CD1c-positive myeloid dendritic cell (primary cell): ENCODE measurements at regions not wholly inside any gene's neighbourhood (a gene's known extent, or its start where the extent isn't known, plus 50 kb on each side); places are given as distances from the start of the nearest gene placed in this dataset.

Experiments
- DNase-seq: peaks from one replicate; pipeline ENCODE4 v3.0.0-alpha.2; 2016; ENCODE audit errors: extremely low spot score

- DNase-seq = no peak
Observed at GRCh38 chr10:31644931-31645633, 283.5 kb downstream of the ARHGAP12 start.

DNA sequence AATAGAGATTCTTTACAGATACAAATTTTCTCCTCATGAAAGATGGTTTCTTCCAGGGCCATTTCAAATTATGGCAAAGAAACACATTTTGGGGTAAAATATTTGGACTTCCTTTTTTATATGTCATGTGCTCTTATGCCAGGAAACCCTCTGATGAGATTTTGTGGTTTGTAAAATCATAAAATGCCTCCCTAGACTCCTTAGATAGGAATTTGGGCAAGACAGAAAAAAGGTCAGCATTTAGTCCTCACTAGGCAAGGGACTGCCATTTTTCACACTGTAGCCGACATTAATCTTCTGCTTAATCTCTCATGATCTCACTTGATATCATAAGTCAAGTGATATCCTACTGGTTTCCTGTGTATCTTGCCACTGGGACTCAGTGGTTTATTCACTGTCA is 286.4 kb downstream of the ARHGAP12 start:
- DNase-seq = no peak

DNA sequence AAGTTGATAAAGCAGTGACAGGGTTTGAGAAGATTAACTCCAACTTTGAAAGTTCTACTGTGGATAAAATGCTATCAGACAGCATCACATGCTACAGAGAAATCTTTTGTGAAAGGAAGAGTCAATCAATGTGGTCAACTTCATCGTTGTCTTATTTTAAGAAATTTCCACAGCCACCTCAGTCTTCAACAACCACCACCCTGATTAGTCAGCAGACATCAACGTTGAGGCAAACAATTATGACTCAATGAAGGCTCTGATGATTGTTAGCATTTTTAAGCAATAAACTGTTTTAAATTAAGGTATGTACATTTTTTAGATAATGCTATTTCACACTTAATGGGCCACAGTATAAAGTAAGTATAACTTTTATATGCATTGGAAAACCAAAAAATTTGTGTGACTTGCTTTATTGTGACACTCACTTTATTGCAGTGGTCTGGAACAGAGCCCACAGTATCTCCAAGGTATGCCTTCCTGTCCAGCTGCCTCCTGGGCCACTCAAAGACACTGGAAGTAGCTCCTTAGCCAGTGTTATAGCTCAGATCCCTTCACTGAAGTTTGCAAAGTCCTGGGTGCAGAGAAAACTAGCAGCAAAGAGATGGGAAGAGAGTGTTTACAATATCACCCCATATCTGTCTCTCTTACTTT is 293.1 kb downstream of the ARHGAP12 start:
- DNase-seq = no peak

DNA sequence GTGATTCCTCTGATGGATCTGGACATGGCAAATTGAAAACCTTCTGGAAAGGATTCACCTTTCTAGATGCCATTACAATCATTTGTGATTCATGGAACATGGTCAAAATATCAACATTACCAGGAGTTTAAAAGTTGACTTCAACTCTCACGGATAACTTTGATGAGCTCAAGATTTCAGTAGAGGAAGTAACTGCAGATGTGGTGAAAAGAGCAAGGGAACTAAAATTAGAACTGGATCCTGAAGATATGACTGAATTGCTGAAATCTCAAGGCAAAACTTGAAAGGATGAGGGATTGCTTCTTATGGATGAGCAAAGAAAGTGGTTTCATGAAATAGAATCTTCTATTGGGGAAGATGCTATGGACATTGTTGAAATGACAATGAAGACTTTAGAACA is 293.6 kb downstream of the ARHGAP12 start:
- DNase-seq = peak; percentile 6

GRCh38 chr10:31630861-31631567 is 297.6 kb downstream of the ARHGAP12 start:
- DNase-seq = no peak

DNA sequence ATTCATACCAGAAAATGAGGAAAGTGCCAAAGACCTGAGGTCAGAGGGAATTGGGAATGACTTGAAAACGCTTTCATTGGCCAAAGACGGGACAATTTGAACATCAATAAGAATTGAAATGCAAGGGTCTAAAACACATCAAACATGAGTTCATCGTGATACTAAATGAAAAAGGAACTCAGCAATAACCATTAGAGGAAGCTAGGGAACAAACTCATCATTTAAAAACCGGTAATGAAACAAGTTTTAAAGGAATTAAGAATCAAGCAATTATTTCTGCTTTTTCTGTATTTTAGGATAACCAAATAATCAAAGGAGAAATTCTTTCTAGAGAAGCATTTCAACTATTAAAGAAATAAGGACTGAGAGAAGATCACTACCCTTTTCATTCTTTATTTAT is 303.1 kb downstream of the ARHGAP12 start:
- DNase-seq = peak; percentile 79

- DNase-seq = peak; percentile 61
Observed at GRCh38 chr10:31624611-31625010, 304.0 kb downstream of the ARHGAP12 start.

GRCh38 chr10:31623947-31624346 is 304.7 kb downstream of the ARHGAP12 start:
- no peak for DNase-seq

DNA sequence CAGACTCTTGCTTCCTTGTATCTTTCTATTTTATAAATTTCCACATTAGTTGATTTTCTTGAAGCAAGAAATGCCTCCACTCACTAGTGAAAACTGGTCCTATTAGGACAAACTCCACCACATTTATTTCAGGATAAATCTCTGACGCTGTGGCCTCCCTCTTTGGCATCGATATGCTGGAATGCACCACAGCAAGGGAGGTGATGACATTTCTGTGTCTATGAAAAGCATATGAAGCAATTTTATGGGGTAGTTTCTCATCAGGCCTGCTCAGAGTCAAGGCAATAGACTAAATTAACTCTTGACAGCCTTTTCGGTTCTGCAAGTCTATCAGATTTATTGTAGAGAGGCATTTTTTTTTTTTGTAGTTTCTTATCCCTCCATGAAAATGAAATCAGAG is 304.4 kb downstream of the ZEB1 start:
- no peak for DNase-seq

GRCh38 chr10:31622978-31623377 is 304.0 kb downstream of the ZEB1 start:
- DNase-seq = no peak

- no peak for DNase-seq
Observed at GRCh38 chr10:31621733-31622132, 302.7 kb downstream of the ZEB1 start.

DNA sequence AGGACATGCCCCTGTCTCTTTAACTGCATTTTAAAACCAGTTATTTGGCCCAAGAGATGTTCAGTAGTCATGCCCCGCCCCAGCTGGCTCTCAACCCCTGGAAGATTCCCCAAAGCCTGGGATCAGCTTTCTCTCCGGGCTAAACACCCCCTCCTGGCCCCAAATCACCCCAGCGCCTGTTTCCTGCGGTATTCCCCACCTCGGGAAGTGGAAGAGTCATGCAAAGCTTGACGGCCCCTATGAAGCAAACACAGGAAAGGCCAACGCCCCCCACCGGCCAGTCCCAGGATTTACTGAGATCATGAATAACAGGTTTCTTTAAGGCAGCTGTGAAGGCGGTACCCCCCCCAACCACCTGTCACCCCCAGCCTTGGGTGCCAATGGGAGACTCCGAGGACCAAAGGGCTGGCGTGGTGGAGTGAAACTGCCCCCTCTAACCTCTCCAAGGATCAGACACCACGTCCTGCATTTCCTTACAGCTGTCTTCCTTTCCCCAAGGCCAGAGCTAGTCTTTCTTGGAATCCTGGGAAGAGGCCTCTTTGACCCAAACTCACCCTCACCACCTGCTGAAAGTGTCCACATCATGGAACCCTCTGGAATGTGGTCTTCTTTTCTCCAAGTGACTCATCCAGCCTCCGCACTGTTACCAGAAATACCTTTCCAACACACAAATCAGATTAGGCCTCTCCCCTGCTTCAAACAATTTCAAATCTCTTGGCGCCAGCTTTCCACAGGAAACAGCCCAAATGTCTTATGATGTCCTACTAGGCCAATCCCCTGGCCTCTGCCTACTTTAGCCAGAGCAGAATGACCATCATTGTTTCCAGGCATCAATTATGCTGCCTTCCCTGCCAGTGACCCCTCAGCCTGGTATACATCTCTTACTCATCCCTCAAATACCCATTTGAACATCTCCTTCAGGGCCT is 301.5 kb downstream of the ZEB1 start:
- no peak for DNase-seq

DNA sequence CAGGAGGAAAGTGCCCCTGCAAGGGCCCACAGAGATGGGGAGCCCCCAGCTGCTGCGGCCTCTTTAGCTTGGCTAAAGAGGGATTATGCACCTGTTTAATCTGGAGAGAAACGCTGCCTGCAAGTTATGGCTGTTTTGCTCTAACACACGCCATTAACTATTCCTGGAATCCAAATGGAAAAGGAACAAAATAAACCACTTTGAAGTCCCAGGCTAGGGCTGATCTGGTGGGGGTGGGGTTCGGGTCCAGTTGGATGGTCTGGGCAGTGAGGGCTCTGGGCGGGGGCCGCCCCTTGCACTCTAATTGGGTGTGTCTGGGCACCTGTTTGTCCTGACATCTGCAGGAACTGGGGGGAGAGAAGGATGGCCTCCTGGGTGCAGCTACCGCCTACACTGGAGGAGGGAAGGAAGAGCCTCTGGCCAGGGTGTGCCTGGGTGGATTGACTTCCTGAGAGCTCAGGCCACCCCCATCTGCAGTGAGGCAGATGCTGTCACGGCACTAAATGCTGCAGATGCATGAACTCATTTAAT is 300.6 kb downstream of the ZEB1 start:
- DNase-seq = peak; percentile 51

DNA sequence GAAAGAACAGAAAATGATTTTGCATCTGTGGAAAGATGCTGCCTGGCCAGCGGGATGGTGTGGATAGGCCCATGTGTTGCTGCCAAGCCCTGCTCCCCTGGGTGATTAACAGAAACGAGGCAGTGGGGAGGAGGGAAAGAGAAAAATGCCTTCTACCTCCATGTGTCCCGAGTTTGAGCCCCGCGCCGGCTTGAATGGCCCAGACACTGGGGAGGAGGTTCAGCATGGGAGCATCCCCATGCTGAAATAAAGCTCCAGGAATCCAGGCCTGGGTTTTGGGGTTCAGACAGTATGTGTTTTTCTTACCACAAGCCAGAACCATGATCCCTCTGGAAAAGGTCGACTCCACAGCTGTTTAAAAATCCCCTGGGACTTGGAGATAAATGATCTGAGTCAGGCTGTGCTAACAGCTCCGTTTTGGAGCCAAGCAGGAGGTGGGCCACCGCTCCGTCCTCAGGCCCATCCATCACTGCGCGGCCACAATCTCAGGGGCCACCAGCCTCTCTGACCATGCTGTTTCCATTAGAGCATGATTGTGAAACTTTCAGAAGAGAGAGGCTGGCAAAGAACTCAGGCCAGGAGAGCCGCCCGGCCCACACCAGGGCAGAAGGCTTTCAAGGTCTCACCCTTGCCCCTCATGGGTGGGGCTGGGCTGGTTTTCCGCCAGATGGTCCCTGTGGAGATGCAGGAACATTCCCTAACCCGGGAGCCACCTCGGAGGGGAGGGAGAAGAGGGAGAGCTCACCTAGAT is 299.7 kb downstream of the ZEB1 start:
- DNase-seq = no peak

GRCh38 chr10:31617757-31618156 is 298.7 kb downstream of the ZEB1 start:
- peak; percentile 64 for DNase-seq

DNA sequence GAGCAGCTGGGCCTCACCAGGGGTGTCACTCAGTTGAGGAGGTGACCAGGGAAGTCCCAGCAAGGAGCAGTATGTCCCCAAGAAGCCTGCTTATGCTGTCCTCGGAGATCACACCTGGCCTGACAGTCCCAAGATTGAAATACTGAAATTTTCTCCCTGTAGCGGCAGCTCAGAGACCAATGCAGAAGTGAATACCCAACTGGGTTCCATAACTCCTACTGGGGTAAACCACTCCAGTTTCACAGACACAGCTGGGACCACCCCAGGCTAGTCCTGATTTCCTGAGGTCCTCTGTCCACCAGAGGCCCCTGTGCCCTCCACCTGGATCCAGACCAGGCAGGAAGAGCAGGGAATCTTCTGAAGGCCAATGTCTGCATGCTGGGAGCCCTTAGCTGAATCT is 298.1 kb downstream of the ZEB1 start:
- no peak for DNase-seq

DNA sequence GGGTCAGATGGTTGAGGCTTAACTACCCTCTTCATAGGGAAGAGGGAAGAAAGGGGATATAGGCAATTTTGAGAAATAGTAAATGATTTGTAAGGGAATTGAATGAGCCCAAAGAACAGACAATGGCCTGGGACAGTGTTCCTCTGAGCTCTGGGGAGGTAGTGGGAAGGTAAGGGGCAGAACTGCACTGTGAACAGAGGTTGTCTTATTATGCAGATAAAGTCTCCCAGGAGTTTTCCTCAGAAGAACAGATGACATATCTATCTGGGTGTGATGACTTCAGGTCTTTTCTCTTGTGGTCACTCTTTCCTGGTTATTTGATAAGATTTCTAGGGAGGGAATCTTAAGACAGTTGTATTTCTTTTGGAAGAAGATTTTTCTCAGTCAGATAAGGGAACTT is 296.1 kb downstream of the ZEB1 start:
- no peak for DNase-seq

DNA sequence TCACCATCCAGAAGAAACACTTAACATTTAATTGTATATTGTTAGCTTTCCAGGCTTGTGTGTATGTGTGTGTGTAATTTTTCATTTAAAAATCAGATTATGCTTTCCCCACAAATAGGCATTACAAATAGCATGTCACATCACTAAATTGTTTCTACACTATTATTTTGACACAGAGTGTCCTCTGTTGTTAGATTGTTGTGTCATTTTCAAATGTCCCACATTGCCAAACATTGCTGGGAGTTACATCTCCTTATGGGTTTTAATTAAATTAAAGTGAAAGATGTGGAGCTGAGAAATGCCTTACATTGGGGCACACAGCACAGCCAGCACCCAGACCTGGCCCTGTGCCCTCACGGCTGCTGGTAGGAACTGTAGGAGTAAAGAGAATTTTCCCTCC is 295.6 kb downstream of the ZEB1 start:
- DNase-seq = no peak

GRCh38 chr10:31612082-31612481 is 293.1 kb downstream of the ZEB1 start:
- DNase-seq = no peak

GRCh38 chr10:31611161-31611560 is 292.1 kb downstream of the ZEB1 start:
- DNase-seq = no peak

DNA sequence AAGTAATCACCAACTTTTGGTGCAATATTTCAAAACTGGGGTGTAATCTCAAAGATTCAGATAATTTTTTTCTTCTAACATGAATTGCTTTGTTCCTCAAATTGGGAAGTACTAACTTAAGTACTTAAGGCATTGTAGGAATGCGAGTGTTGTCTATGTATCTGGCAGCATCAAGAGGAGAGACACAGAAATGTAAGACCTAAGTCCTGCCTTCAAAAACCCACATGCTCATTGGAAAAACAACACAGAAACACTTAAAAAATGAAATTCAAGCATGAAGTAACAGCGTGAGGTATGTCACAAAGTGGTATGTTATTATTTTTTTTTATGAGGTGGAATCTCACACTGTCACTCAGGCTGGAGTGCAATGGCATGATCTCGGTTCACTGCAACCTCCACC is 288.5 kb downstream of the ZEB1 start:
- DNase-seq = no peak
